Heart left ventricle (tissue), 16 donors: ENCODE measurements at regions not wholly inside any gene's neighbourhood (a gene's known extent, or its start where the extent isn't known, plus 50 kb on each side); places are given as distances from the start of the nearest gene placed in this dataset.

Source experiments
- ATAC-seq, 4 donors: fragments of 200-7000 bp; cut with Tn5 transposase; one replicate each; pipeline ENCODE4 v1.9.1; 2020 to 2022; ENCODE audit warnings: moderate library complexity in 4 of 4, mild to moderate bottlenecking in 3 of 4, moderate number of reproducible peaks in 1 of 4
- DNase-seq, 5 donors: peaks; one replicate each; pipeline ENCODE4 v3.0.0-alpha.2; 2020
- H3K27ac ChIP-seq, 12 donors: fragments of 200-600 bp; sonication (generic) in 4 of 12; one replicate each; pipeline versions ENCODE4 v1.5.0 to v1.8.0; 2016 to 2022; ENCODE audit warnings: mild to moderate bottlenecking in 2 of 12
- H3K27me3 ChIP-seq, 9 donors: fragments of 200-600 bp; sonication (generic) in 2 of 9; one replicate each; pipeline versions ENCODE4 v1.5.1 to v1.8.0; 2016 to 2022; ENCODE audit warnings: mild to moderate bottlenecking in 3 of 9
- H3K36me3 ChIP-seq, 9 donors: fragments of 200-600 bp; sonication (generic) in 2 of 9; one replicate each; pipeline versions ENCODE4 v1.5.0 to v1.8.0; 2018 to 2022; ENCODE audit warnings: mild to moderate bottlenecking in 2 of 9
- H3K4me1 ChIP-seq, 12 donors: fragments of 200-600 bp; sonication (generic) in 4 of 12; one replicate each; pipeline versions ENCODE4 v1.5.0 to v1.8.0; 2016 to 2022; ENCODE audit warnings: mild to moderate bottlenecking in 3 of 12
- H3K4me3 ChIP-seq, 12 donors: fragments of 200-600 bp; sonication (generic) in 4 of 12; one replicate each; pipeline versions ENCODE4 v1.5.0 to v1.8.0; 2017 to 2022; ENCODE audit warnings: mild to moderate bottlenecking in 9 of 12, moderate library complexity in 4 of 12
- H3K9me3 ChIP-seq, 12 donors: fragments of 200-600 bp; sonication (generic) in 4 of 12; one replicate each; pipeline versions ENCODE4 v1.5.0 to v1.8.0; 2016 to 2022; ENCODE audit warnings: mild to moderate bottlenecking in 1 of 12
- POLR2A ChIP-seq, 2 donors: fragments of 450-650 bp; IDR thresholded peaks; one replicate each; pipeline ENCODE4 v1.6.1; 2017; ENCODE audit warnings: antibody characterized with exemption in 2 of 2, mild to moderate bottlenecking in 2 of 2, moderate library complexity in 2 of 2
- WGBS, 4 donors: extraction: QIAGEN DNeasy Blood & Tissue Kit in 2 of 4; methylation state at CpG; one replicate each; pipeline versions ENCODE4 v1.1.5 to v1.1.7; 2013 to 2018; 5-methylcytosine and 5-hydroxymethylcytosine counted together
- intact Hi-C, 10 donors: fragments of 100-400 bp; cut with DNase I; formaldehyde crosslinking; loops; one replicate each; pipeline versions ENCODE4 v1.11.1 to v1.14.2; 2022
- TF ChIP-seq, protein P1 (sequence below), 12 donors: fragments of 200-600 bp; sonication (generic) in 4 of 12; IDR thresholded peaks; one replicate each; pipeline versions ENCODE4 v1.5.0 to v1.8.0; 2018 to 2022; ENCODE audit warnings: antibody characterized with exemption in 12 of 12, mild to moderate bottlenecking in 5 of 12
- donor health status: ischemic (EF 13 %, LVEDD 7.1; RV severe dilation, severe dysfunction).
- donor health status: healthy with polysubstance abuse.
- donor health status: DM: no; HTN: yes; CAD: no.
- donor health status: DM: no; HTN: no; CAD: no.
- donor health status: ischemic (EF 25% LVEDD 6.9; RV normal size, moderate dysfunction).
- donor health status: ischemic (EF 25% LVEDD 5.7; RV mildly dilated, moderate dysfunction).
- donor health status: healthy.
- donor health status: DM: yes; HTN: yes; CAD: no.
- donor health status: ischemic (EF 35%, LVEDD 5.7; RV mildly dilated, moderate dysfunction).
- donor health status: nonischemic (EF 11% LVEDD 7.7; RV severe dilation, severe dysfunction).
- donor health status: DM: yes; HTN: yes; CAD: no.
- donor health status: PGD.
- donor health status: ischemic (EF 29% LVEDD 5.4; RV normal size, mild dysfunction).
- donor health status: nonischemic (EF 23%, LVEDD 6.1; RV moderate dilation, normal function).

DNA sequence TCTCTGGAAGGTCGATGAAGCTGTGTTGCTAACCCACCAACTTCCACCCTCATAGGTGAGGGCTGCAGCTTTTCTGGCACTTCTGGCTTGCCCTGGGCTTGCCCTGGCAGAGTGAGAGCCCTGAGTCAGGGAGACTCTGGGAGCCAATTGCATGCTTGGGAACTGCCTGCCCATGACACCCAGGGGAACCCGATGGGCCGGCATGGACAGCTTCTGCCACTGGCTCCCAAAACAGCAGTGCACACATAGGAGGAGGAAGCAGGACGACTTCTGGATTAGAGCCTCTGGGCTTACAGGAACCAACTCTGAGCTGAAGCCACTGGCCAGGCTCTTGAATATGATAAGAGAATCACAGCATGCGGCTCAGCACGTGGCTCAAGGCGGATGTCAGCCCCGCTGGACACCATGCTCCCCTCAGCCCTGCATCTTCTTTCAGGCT is 135.2 kb upstream of the UNC5B start:
- DNase-seq (peak in 3 of 5 donors; percentile 9 to 20 (median 16)), ATAC-seq (peak in 2 of 4 donors; percentile 6 to 12)
- Histone ChIP-seq H3K36me3 (no peaks in the 10 kb centered on the region), H3K4me1 (peaks cover 0 to 25% (median 7%) of the 10 kb centered on the region in 12 donors), H3K9me3 (no peaks in the 10 kb centered on the region), H3K4me3 (no peak overlapping the region), H3K27ac (no peak overlapping the region), H3K27me3 (no peaks in the 10 kb centered on the region)
- intact Hi-C loops, result loop anchor here in 3 of 10 donors (10.0 kb wide), 2 partner anchors 108 to 128 kb away; no protein-coding TSS in a partner anchor
- 16 to 37% (median 21%) methylated on average over 6 to 8 of the region's 8 CpGs for WGBS, 4 donors
- TF ChIP-seq, protein P1, sequence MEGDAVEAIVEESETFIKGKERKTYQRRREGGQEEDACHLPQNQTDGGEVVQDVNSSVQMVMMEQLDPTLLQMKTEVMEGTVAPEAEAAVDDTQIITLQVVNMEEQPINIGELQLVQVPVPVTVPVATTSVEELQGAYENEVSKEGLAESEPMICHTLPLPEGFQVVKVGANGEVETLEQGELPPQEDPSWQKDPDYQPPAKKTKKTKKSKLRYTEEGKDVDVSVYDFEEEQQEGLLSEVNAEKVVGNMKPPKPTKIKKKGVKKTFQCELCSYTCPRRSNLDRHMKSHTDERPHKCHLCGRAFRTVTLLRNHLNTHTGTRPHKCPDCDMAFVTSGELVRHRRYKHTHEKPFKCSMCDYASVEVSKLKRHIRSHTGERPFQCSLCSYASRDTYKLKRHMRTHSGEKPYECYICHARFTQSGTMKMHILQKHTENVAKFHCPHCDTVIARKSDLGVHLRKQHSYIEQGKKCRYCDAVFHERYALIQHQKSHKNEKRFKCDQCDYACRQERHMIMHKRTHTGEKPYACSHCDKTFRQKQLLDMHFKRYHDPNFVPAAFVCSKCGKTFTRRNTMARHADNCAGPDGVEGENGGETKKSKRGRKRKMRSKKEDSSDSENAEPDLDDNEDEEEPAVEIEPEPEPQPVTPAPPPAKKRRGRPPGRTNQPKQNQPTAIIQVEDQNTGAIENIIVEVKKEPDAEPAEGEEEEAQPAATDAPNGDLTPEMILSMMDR (IDR thresholded peaks at IDR 0.05), result no peak

DNA sequence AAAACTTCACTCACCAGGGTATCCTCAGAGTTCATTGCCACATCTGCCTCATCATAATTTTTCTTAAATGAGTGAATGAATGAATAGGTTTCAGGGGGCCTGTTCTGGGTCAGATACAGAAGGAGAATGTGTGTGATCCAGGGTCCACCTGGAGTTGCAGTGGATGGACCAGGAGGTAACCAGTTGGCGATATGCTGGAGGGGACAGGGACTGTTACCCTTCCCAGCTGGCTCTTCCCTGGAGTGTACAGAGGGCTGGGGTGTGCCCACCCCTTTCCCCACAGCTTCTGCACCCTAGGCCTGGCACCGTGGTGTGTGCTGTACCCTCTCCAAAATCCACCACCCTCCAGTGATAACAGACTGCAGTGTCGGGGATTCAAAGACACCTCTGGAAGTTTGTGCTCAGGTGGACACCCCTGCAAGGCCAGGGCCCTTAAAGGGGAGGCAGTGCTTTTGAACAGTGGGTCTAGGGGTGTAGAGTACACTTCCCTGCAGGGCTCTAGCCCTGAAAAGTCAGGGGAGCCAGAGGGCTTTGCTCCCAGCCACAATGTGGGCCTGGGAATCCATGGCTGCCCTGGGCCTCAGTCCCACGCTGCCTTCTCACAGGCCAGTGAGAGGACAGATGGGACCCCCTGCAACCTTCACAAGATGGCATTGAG is 134.4 kb upstream of the UNC5B start:
- Histone ChIP-seq H3K36me3 (no peaks in the 10 kb centered on the region), H3K4me3 (no peak overlapping the region), H3K27me3 (no peaks in the 10 kb centered on the region), H3K9me3 (no peaks in the 10 kb centered on the region), H3K27ac (no peak overlapping the region), H3K4me1 (peaks cover 0 to 25% (median 7%) of the 10 kb centered on the region in 12 donors)
- ATAC-seq (no peak), DNase-seq (peak in 3 of 5 donors; percentile 3 to 8 (median 3))
- TF ChIP-seq POLR2A (IDR thresholded peaks at IDR 0.05), result no peak
- TF ChIP-seq, protein P1 (IDR thresholded peaks at IDR 0.05), result no peak
- WGBS, 4 donors, result 79 to 100% (median 87%) methylated on average over 2 to 4 of the region's 4 CpGs
- intact Hi-C loops, result loop anchor here in 3 of 10 donors (10.0 kb wide), 2 partner anchors 107 to 127 kb away; no protein-coding TSS in a partner anchor

DNA sequence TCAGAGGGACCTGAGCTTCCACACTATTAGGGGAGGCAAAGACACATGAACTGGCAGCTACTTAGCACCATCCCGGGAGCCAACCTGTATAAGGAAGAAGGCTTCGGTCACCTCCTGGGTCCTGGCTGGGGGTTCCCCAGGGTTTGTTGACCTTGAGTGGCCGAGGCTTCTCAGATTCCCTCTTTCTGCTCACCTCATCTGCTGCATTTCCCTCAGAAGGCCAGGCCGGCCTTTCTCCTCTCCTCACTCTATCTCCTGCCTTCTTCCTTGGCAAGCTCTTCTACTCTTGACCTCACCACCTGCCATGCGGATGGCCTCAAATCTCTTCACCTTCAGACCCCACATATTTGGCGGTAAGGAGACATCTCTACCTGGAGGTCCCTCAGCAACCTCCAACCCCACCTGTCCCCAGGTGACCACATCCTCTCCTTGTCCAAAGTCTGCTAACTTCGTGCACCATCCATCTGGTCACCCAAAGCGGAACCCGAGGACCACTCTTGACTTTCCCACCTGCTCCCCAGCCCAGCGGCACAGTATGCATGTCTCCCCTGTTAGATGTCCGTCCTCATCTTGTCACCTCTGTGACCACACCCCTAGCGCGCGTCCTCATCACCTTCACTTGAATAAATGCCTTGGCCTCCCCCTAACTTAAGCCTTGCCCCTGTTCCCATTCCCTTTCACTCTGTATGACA is 133.8 kb upstream of the UNC5B start:
- Histone ChIP-seq H3K36me3 (no peaks in the 10 kb centered on the region), H3K4me1 (peaks cover 0 to 25% (median 7%) of the 10 kb centered on the region in 12 donors), H3K27ac (no peak overlapping the region), H3K9me3 (no peaks in the 10 kb centered on the region), H3K4me3 (no peak overlapping the region), H3K27me3 (no peaks in the 10 kb centered on the region)
- TF ChIP-seq, protein P1 (IDR thresholded peaks at IDR 0.05), result no peak
- no peak for TF ChIP-seq POLR2A (IDR thresholded peaks at IDR 0.05)
- 88 to 95% (median 95%) methylated on average over 14 of the region's 14 CpGs for WGBS, 4 donors
- ATAC-seq, result no peak
- intact Hi-C loops, result loop anchor here in 3 of 10 donors (10.0 kb wide), 2 partner anchors 106 to 126 kb away; no protein-coding TSS in a partner anchor
- DNase-seq, result peak in 2 of 5 donors; percentile 9 to 15

DNA sequence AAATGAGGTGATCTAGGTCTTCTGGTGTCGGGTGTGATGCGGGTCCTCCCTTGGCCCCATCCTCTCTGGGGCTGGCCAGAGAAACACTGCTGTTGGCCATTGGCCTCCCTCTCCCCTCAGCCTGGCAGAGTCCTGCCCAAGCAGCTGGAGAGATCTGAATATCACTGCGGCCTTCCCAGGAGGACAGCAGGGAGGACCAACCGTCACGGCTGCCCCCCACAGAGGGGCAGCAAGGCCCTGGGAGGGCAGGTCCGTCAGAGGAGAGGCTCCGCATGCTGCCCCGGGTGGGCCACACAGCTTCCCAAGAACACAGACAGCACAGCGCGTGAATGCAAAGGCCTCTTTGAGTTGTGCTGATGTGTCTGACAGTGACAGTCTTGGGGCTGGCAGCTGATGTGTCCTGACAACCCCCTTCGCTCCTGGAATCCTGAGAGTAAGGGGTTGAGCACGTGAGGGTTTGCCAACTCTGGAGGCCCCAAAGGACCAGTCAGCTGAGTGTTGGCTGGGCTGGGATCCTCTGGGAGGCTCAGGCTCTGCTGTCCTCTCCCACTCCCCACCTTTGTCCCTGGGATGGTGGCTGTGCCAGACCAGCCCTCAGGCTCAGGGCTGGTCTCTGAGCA is 132.5 kb upstream of the UNC5B start:
- H3K27ac ChIP-seq, result no peak overlapping the region
- intact Hi-C loops, result loop anchor here in 3 of 10 donors (10.0 kb wide), 2 partner anchors 105 to 125 kb away; no protein-coding TSS in a partner anchor
- ATAC-seq (no peak), DNase-seq (peak in 3 of 5 donors; percentile 1 to 22 (median 12))
- WGBS, 4 donors, result 83 to 86% (median 84%) methylated on average over 8 to 12 of the region's 12 CpGs
- H3K27me3 ChIP-seq, result no peaks in the 10 kb centered on the region
- TF ChIP-seq, protein P1 (IDR thresholded peaks at IDR 0.05), result no peak
- no peak for TF ChIP-seq POLR2A (IDR thresholded peaks at IDR 0.05)
- no peak overlapping the region for H3K4me3 ChIP-seq
- H3K9me3 ChIP-seq, result no peaks in the 10 kb centered on the region
- peaks cover 0 to 23% (median 7%) of the 10 kb centered on the region in 12 donors for H3K4me1 ChIP-seq
- no peaks in the 10 kb centered on the region for H3K36me3 ChIP-seq
